Rectal smooth muscle tissue (tissue), 1 donor: ENCODE measurements at regions not wholly inside any gene's neighbourhood (a gene's known extent, or its start where the extent isn't known, plus 50 kb on each side); places are given as distances from the start of the nearest gene placed in this dataset.

Source experiments
- H3K27ac ChIP-seq: one replicate; pipeline ENCODE4 v1.7.0; 2013; ENCODE audit warnings: low read depth, low read length, inconsistent platforms
- H3K27me3 ChIP-seq: one replicate; pipeline ENCODE4 v1.7.0; 2013; ENCODE audit warnings: low read length; ENCODE audit not compliant: control insufficient read depth, insufficient read depth
- H3K36me3 ChIP-seq: one replicate; pipeline ENCODE4 v1.7.0; 2013; ENCODE audit warnings: low read length; ENCODE audit not compliant: control insufficient read depth, insufficient read depth
- H3K4me1 ChIP-seq: one replicate; pipeline ENCODE4 v1.7.0; 2013; ENCODE audit warnings: low read length; ENCODE audit not compliant: control insufficient read depth, insufficient read depth
- H3K4me3 ChIP-seq: one replicate; pipeline ENCODE4 v1.7.0; 2013; ENCODE audit warnings: low read length
- H3K9ac ChIP-seq: one replicate; pipeline ENCODE4 v1.7.0; 2013; ENCODE audit warnings: low read length

- Histone ChIP-seq H3K4me1 (no peaks in the 10 kb centered on the region), H3K36me3 (no peaks in the 10 kb centered on the region), H3K27ac (no peak overlapping the region), H3K27me3 (no peaks in the 10 kb centered on the region), H3K9ac (no peak overlapping the region), H3K4me3 (no peak overlapping the region)
Observed at GRCh38 chr15:69881766-69882165, 216.0 kb downstream of the TLE3 start.

GRCh38 chr15:69883306-69883705 lies 214.4 kb downstream of the TLE3 start:
- Histone ChIP-seq H3K4me3 (no peak overlapping the region), H3K27me3 (no peaks in the 10 kb centered on the region), H3K9ac (no peak overlapping the region), H3K4me1 (no peaks in the 10 kb centered on the region), H3K27ac (no peak overlapping the region), H3K36me3 (no peaks in the 10 kb centered on the region)

GRCh38 chr15:69885173-69885955 lies 212.4 kb downstream of the TLE3 start:
- Histone ChIP-seq H3K9ac (no peak overlapping the region), H3K36me3 (no peaks in the 10 kb centered on the region), H3K4me3 (no peak overlapping the region), H3K27ac (no peak overlapping the region), H3K4me1 (no peaks in the 10 kb centered on the region), H3K27me3 (no peaks in the 10 kb centered on the region)

- no peaks in the 10 kb centered on the region for H3K27me3 ChIP-seq
- no peaks in the 10 kb centered on the region for H3K4me1 ChIP-seq
- H3K4me3 ChIP-seq: no peak overlapping the region
- no peaks in the 10 kb centered on the region for H3K36me3 ChIP-seq
- no peak overlapping the region for H3K9ac ChIP-seq
- H3K27ac ChIP-seq: no peak overlapping the region
Observed at GRCh38 chr15:69887009-69887408, 210.7 kb downstream of the TLE3 start.

GRCh38 chr15:69887553-69887952 lies 210.2 kb downstream of the TLE3 start:
- no peak overlapping the region for H3K4me3 ChIP-seq
- no peaks in the 10 kb centered on the region for H3K4me1 ChIP-seq
- H3K9ac ChIP-seq: no peak overlapping the region
- no peak overlapping the region for H3K27ac ChIP-seq
- H3K36me3 ChIP-seq: no peaks in the 10 kb centered on the region
- H3K27me3 ChIP-seq: no peaks in the 10 kb centered on the region

- no peaks in the 10 kb centered on the region for H3K4me1 ChIP-seq
- no peak overlapping the region for H3K9ac ChIP-seq
- H3K27me3 ChIP-seq: no peaks in the 10 kb centered on the region
- H3K27ac ChIP-seq: no peak overlapping the region
- H3K36me3 ChIP-seq: no peaks in the 10 kb centered on the region
- H3K4me3 ChIP-seq: no peak overlapping the region
Observed at GRCh38 chr15:69888406-69888805, 209.3 kb downstream of the TLE3 start.

- Histone ChIP-seq H3K9ac (no peak overlapping the region), H3K27ac (no peak overlapping the region), H3K36me3 (no peaks in the 10 kb centered on the region), H3K4me1 (peaks cover 2% of the 10 kb centered on the region), H3K27me3 (no peaks in the 10 kb centered on the region), H3K4me3 (no peak overlapping the region)
Observed at GRCh38 chr15:69891070-69891536, 206.6 kb downstream of the TLE3 start.

- Histone ChIP-seq H3K27me3 (no peaks in the 10 kb centered on the region), H3K4me1 (peaks cover 2% of the 10 kb centered on the region), H3K9ac (no peak overlapping the region), H3K27ac (no peak overlapping the region), H3K4me3 (no peak overlapping the region), H3K36me3 (no peaks in the 10 kb centered on the region)
Observed at GRCh38 chr15:69891606-69892005, 206.1 kb downstream of the TLE3 start.

GRCh38 chr15:69892351-69892750 lies 205.4 kb downstream of the TLE3 start:
- no peak overlapping the region for H3K9ac ChIP-seq
- no peaks in the 10 kb centered on the region for H3K36me3 ChIP-seq
- H3K4me1 ChIP-seq: peaks cover 2% of the 10 kb centered on the region
- no peak overlapping the region for H3K4me3 ChIP-seq
- H3K27me3 ChIP-seq: no peaks in the 10 kb centered on the region
- H3K27ac ChIP-seq: no peak overlapping the region

- no peaks in the 10 kb centered on the region for H3K36me3 ChIP-seq
Observed at GRCh38 chr15:69893086-69893485, 204.6 kb downstream of the TLE3 start.

GRCh38 chr15:69893863-69894262 lies 203.9 kb downstream of the TLE3 start:
- Histone ChIP-seq H3K27me3 (no peaks in the 10 kb centered on the region), H3K4me1 (peaks cover 2% of the 10 kb centered on the region), H3K9ac (no peak overlapping the region)

More at GRCh38 chr15:69893086-69893485, 204.6 kb downstream of the TLE3 start:
- Histone ChIP-seq H3K4me3 (no peak overlapping the region), H3K9ac (no peak overlapping the region), H3K27me3 (no peaks in the 10 kb centered on the region), H3K4me1 (peaks cover 2% of the 10 kb centered on the region), H3K27ac (no peak overlapping the region)

GRCh38 chr15:69895202-69895601 lies 202.5 kb downstream of the TLE3 start:
- Histone ChIP-seq H3K27me3 (no peaks in the 10 kb centered on the region), H3K9ac (no peak overlapping the region), H3K4me1 (peaks cover 2% of the 10 kb centered on the region), H3K4me3 (no peak overlapping the region), H3K36me3 (no peaks in the 10 kb centered on the region), H3K27ac (no peak overlapping the region)

More at GRCh38 chr15:69893863-69894262, 203.9 kb downstream of the TLE3 start:
- H3K27ac ChIP-seq: no peak overlapping the region
- no peaks in the 10 kb centered on the region for H3K36me3 ChIP-seq
- H3K4me3 ChIP-seq: no peak overlapping the region

- Histone ChIP-seq H3K36me3 (no peaks in the 10 kb centered on the region), H3K9ac (no peak overlapping the region), H3K27ac (no peak overlapping the region), H3K4me3 (no peak overlapping the region), H3K4me1 (peaks cover 2% of the 10 kb centered on the region), H3K27me3 (no peaks in the 10 kb centered on the region)
Observed at GRCh38 chr15:69896606-69897005, 201.1 kb downstream of the TLE3 start.
